ENCODE measurements at regions not wholly inside any gene's neighbourhood (a gene's known extent, or its start where the extent isn't known, plus 50 kb on each side); places are given as distances from the start of the nearest gene placed in this dataset.

DNA sequence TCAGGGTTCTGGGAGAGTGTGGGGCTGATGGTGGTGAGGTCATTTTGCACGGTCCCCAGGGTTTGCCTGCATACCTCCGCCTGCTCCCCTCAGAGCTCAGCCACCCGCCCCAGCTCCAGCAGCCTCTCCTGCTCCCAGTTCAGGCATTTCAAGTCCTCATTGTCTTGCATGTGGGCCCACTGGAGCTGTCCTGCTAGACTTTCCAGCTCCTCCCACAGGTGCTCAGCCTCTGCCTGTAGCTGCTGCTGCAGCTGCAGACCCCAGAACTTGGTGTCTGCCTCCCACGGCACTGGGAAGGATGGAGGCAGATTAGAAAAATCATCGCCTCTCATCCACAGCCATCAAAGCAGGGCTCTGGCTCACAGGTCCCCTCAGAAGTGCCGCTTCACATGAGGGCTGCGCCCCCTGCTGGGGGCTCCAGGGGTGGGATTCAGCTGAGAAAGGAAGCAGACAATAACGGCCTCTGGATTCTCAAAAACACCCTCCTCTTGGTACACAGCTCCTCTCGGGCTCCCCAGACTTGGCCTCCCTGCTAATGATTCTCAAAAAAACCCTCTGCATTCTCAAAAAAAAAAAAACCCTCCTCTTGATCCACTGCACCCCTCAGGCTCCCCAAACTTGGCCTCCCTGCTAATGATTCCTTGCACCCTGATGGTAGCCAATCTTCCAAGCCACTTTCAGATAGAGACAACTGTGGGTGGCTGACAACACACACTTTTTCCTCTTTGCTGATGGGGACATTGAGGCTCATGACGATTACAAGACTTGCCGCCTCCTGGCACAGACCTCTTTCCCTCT lies 89.3 kb upstream of the C2CD4B start:
- TF ChIP-seq, protein P1, sequence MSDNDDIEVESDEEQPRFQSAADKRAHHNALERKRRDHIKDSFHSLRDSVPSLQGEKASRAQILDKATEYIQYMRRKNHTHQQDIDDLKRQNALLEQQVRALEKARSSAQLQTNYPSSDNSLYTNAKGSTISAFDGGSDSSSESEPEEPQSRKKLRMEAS (IDR thresholded peaks at IDR 0.05), result no peak
- no peak for TF ChIP-seq NFIC (IDR thresholded peaks at IDR 0.05)
- no peak for TF ChIP-seq TCF12 (IDR thresholded peaks at IDR 0.05; ENCODE audit: low read depth)
- no peak for TF ChIP-seq CREB1 (IDR thresholded peaks at IDR 0.05; ENCODE audit: low read depth)
- no peak for TF ChIP-seq FOXM1 (IDR thresholded peaks at IDR 0.05; ENCODE audit: borderline replicate concordance, low read depth)
- TF ChIP-seq TAF1 (IDR thresholded peaks at IDR 0.05; ENCODE audit: low read depth), result no peak
- no peak for TF ChIP-seq YY1 (IDR thresholded peaks at IDR 0.05; ENCODE audit: low read depth)
- TF ChIP-seq CEBPB (IDR thresholded peaks at IDR 0.05), result no peak
- TF ChIP-seq ZBTB7A (IDR thresholded peaks at IDR 0.05; ENCODE audit: low read depth), result no peak
- no peak for TF ChIP-seq EGR1 (IDR thresholded peaks at IDR 0.05)
- TF ChIP-seq, protein P2, sequence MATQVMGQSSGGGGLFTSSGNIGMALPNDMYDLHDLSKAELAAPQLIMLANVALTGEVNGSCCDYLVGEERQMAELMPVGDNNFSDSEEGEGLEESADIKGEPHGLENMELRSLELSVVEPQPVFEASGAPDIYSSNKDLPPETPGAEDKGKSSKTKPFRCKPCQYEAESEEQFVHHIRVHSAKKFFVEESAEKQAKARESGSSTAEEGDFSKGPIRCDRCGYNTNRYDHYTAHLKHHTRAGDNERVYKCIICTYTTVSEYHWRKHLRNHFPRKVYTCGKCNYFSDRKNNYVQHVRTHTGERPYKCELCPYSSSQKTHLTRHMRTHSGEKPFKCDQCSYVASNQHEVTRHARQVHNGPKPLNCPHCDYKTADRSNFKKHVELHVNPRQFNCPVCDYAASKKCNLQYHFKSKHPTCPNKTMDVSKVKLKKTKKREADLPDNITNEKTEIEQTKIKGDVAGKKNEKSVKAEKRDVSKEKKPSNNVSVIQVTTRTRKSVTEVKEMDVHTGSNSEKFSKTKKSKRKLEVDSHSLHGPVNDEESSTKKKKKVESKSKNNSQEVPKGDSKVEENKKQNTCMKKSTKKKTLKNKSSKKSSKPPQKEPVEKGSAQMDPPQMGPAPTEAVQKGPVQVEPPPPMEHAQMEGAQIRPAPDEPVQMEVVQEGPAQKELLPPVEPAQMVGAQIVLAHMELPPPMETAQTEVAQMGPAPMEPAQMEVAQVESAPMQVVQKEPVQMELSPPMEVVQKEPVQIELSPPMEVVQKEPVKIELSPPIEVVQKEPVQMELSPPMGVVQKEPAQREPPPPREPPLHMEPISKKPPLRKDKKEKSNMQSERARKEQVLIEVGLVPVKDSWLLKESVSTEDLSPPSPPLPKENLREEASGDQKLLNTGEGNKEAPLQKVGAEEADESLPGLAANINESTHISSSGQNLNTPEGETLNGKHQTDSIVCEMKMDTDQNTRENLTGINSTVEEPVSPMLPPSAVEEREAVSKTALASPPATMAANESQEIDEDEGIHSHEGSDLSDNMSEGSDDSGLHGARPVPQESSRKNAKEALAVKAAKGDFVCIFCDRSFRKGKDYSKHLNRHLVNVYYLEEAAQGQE (IDR thresholded peaks at IDR 0.05; ENCODE audit: low read depth), result no peak
